OCI-LY7 (cell line): ENCODE measurements at regions not wholly inside any gene's neighbourhood (a gene's known extent, or its start where the extent isn't known, plus 50 kb on each side); places are given as distances from the start of the nearest gene placed in this dataset.

Experiments
- BruUV-seq: library from RNA; stranded (reverse); fragments of 400-500 nt; replicated peaks from 2 replicates; lab custom pipeline; 2021; lab: Mats Ljungman, UMichigan
- CTCF ChIA-PET: fragments of 300-600 bp; sonication (Branson Sonifier 250); formaldehyde crosslinking; loops from one replicate; lab custom pipeline; 2022; ENCODE audit warnings: antibody characterized with exemption; ENCODE audit not compliant: unreplicated experiment; lab: Charles Lee
- POLR2A ChIA-PET: fragments of 300-600 bp; sonication (Branson Sonifier 250); formaldehyde crosslinking; loops from one replicate; lab custom pipeline; 2022; ENCODE audit warnings: antibody characterized with exemption; lab: Charles Lee
- DNase-seq: peaks from one replicate; pipeline ENCODE4 v3.0.0-alpha.2; 2015; ENCODE audit warnings: low spot score
- H2AFZ ChIP-seq: fragments of 200-600 bp; sonication (generic), shearing (Covaris generic); 2 replicates; pipeline ENCODE4 v1.6.1; 2014; ENCODE audit warnings: mild to moderate bottlenecking, antibody characterized with exemption, low read length, moderate library complexity
- H3K27ac ChIP-seq: fragments of 200-600 bp; sonication (generic); 2 replicates; pipeline ENCODE4 v1.5.1; 2014; ENCODE audit warnings: mixed run types, low read depth, mild to moderate bottlenecking, moderate library complexity, low read length, inconsistent platforms; ENCODE audit not compliant: poor library complexity, severe bottlenecking
- H3K36me3 ChIP-seq: fragments of 200-600 bp; sonication (generic); 2 replicates; pipeline ENCODE4 v1.6.1; 2014; ENCODE audit warnings: mild to moderate bottlenecking, antibody characterized with exemption, low read length, moderate library complexity, mixed read lengths; ENCODE audit not compliant: insufficient read depth
- H3K4me1 ChIP-seq: fragments of 200-600 bp; sonication (generic); 2 replicates; pipeline ENCODE4 v1.5.1; 2014; ENCODE audit warnings: mild to moderate bottlenecking, low read length; ENCODE audit not compliant: insufficient read depth, poor library complexity, severe bottlenecking
- H3K4me2 ChIP-seq: fragments of 200-600 bp; sonication (generic); 2 replicates; pipeline ENCODE4 v1.6.1; 2014; ENCODE audit warnings: mild to moderate bottlenecking, low read length
- H3K4me3 ChIP-seq: fragments of 200-600 bp; sonication (generic); 2 replicates; pipeline ENCODE4 v1.5.1; 2014; ENCODE audit warnings: mild to moderate bottlenecking, low read depth, low read length; ENCODE audit not compliant: poor library complexity, severe bottlenecking
- H3K79me2 ChIP-seq: fragments of 200-600 bp; sonication (generic); 2 replicates; pipeline ENCODE4 v1.6.1; 2016; ENCODE audit warnings: low read depth, mild to moderate bottlenecking, low read length, moderate library complexity, mixed read lengths; ENCODE audit not compliant: insufficient read depth
- H3K9me2 ChIP-seq: fragments of 200-600 bp; sonication (generic); 2 replicates; pipeline ENCODE4 v1.6.1; 2016; ENCODE audit warnings: mild to moderate bottlenecking, low read length, mixed read lengths; ENCODE audit not compliant: insufficient read depth
- H3K9me3 ChIP-seq: fragments of 200-600 bp; sonication (generic); 2 replicates; pipeline ENCODE4 v1.6.1; 2014; ENCODE audit warnings: mild to moderate bottlenecking, mixed run types, low read length, mixed read lengths
- H4K20me1 ChIP-seq: fragments of 200-600 bp; sonication (generic); 2 replicates; pipeline ENCODE4 v1.6.1; 2014; ENCODE audit warnings: mild to moderate bottlenecking, antibody characterized with exemption, low read length, moderate library complexity, mixed read lengths; ENCODE audit not compliant: insufficient read depth
- CTCF ChIP-seq: fragments of 200-600 bp; sonication (generic); conservative IDR thresholded peaks from 2 replicates; pipeline ENCODE4 v1.5.1; 2014; ENCODE audit warnings: mild to moderate bottlenecking, antibody characterized with exemption, low read length, moderate library complexity, mixed read lengths
- EZH2phosphoT487 ChIP-seq: fragments of 200-600 bp; sonication (generic); IDR thresholded peaks from 2 replicates; pipeline ENCODE4 v1.6.1; 2018; ENCODE audit warnings: low read depth, borderline replicate concordance, mild to moderate bottlenecking, mixed run types, antibody characterized with exemption, low read length, moderate library complexity, mixed read lengths
- intact Hi-C: fragments of 100-400 bp; cut with micrococcal nuclease; formaldehyde crosslinking; loops from one replicate; pipeline ENCODE4 v1.10.0; 2022; ENCODE audit not compliant: unreplicated experiment

- Histone ChIP-seq H3K9me3 (no peaks in the 10 kb centered on the region), H3K4me2 (no peak overlapping the region), H3K36me3 (no peaks in the 10 kb centered on the region), H4K20me1 (no peaks in the 10 kb centered on the region), H3K9me2 (no peaks in the 10 kb centered on the region), H3K27ac (no peak overlapping the region), H3K4me3 (no peak overlapping the region), H2AFZ (no peak overlapping the region), H3K79me2 (no peaks in the 10 kb centered on the region), H3K4me1 (no peaks in the 10 kb centered on the region)
- no peak for TF ChIP-seq CTCF
- TF ChIP-seq EZH2phosphoT487 = no peak
- CTCF ChIA-PET = no interaction called here
- no TSS peak for BruUV-seq
- DNase-seq = no peak
- intact Hi-C loops = no loop called here
- POLR2A ChIA-PET = no interaction called here
Observed at GRCh38 chr10:91698258-91698657, 65.4 kb upstream of the PPP1R3C start.

- peak; percentile 22 for DNase-seq
- intact Hi-C loops = no loop called here
- CTCF ChIA-PET = no interaction called here
Observed at GRCh38 chr10:91694170-91694794, 61.4 kb upstream of the PPP1R3C start.

More at GRCh38 chr10:91694170-91694794, 61.4 kb upstream of the PPP1R3C start:
- no peaks in the 10 kb centered on the region for H3K9me2 ChIP-seq
- no peak overlapping the region for H3K27ac ChIP-seq
- no peaks in the 10 kb centered on the region for H3K79me2 ChIP-seq
- no peaks in the 10 kb centered on the region for H3K9me3 ChIP-seq
- H3K4me2 ChIP-seq = no peak overlapping the region
- no peaks in the 10 kb centered on the region for H3K36me3 ChIP-seq
- no peak overlapping the region for H2AFZ ChIP-seq
- no TSS peak for BruUV-seq
- H3K4me1 ChIP-seq = no peaks in the 10 kb centered on the region
- no peak for TF ChIP-seq EZH2phosphoT487
- peak; percentile 81 for TF ChIP-seq CTCF
- POLR2A ChIA-PET = interaction anchor here (0.6 kb wide), 1 partner anchor 1254 kb away, joined by 3 read pairs; no protein-coding TSS in a partner anchor
- H3K4me3 ChIP-seq = no peak overlapping the region
- H4K20me1 ChIP-seq = no peaks in the 10 kb centered on the region
